ENCODE measurements at regions not wholly inside any gene's neighbourhood (a gene's known extent, or its start where the extent isn't known, plus 50 kb on each side); places are given as distances from the start of the nearest gene placed in this dataset.

DNA sequence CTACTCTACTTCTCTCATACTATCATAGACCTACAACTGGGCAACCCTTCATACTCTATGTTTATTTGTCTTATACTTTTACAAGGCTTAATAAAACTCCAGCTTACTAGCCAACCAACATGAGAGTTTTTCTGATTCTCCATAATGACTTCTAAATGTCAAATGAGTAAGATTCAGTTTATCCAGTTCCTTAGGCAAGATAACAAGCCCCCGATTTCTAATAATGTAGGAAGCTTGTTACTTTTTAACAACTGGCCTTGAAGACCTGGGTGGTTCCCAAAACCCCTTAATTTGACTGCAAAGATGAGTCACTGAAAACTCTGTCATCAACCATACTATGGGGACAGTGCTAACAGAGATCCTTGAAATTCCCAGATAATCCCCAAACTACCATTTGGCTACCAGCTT lies 294.6 kb upstream of the ACTBL2 start:
- Mint-ChIP-seq H3K4me1 (peaks cover 7% of the 10 kb centered on the region), H3K4me3 (no peak overlapping the region), H3K36me3 (no peaks in the 10 kb centered on the region), H3K9me3 (no peaks in the 10 kb centered on the region), H3K27ac (no peak overlapping the region), H3K27me3 (ENCODE audit: insufficient read depth, low read depth) (peaks cover 2% of the 10 kb centered on the region)
- Histone ChIP-seq H3K9ac (no peak overlapping the region), H3K4me2 (no peak overlapping the region), H3K36me3 (no peaks in the 10 kb centered on the region), H3K79me2 (ENCODE audit: low read depth) (no peaks in the 10 kb centered on the region), H3K4me1 (no peaks in the 10 kb centered on the region), H3K9me3 (ENCODE audit: low read depth) (no peaks in the 10 kb centered on the region), H4K20me1 (ENCODE audit: low read depth) (no peaks in the 10 kb centered on the region), H3K27ac (no peak overlapping the region), H3F3A (ENCODE audit: low read depth) (no peaks in the 10 kb centered on the region), H3K4me3 (no peak overlapping the region), H2AFZ (replicated peaks) (no peak overlapping the region), H3K27me3 (no peaks in the 10 kb centered on the region)
- no peak for DNase-seq (ENCODE audit: low spot score)
- TF ChIP-seq, protein P1, sequence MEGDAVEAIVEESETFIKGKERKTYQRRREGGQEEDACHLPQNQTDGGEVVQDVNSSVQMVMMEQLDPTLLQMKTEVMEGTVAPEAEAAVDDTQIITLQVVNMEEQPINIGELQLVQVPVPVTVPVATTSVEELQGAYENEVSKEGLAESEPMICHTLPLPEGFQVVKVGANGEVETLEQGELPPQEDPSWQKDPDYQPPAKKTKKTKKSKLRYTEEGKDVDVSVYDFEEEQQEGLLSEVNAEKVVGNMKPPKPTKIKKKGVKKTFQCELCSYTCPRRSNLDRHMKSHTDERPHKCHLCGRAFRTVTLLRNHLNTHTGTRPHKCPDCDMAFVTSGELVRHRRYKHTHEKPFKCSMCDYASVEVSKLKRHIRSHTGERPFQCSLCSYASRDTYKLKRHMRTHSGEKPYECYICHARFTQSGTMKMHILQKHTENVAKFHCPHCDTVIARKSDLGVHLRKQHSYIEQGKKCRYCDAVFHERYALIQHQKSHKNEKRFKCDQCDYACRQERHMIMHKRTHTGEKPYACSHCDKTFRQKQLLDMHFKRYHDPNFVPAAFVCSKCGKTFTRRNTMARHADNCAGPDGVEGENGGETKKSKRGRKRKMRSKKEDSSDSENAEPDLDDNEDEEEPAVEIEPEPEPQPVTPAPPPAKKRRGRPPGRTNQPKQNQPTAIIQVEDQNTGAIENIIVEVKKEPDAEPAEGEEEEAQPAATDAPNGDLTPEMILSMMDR (IDR thresholded peaks at IDR 0.05), result no peak

DNA sequence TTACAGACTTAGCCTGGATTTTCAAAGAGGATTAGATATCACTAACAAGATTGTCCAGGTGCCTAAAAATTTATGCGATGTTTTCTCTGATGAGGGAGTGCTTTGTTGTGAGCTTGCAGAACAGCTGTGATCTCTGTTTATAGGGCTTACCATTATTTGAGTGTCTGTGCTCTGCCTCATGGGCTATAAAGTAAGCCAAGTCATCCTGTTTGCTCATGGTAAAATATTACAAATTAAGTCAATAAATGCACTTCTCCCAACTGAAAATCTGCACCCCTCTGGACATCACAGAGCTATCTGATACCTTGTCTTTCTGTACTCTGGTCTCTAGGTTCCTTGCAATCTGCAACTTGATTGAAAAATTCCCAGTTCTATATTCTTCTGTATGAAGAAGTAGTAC lies 293.4 kb upstream of the ACTBL2 start:
- Histone ChIP-seq H4K20me1 (ENCODE audit: low read depth) (no peaks in the 10 kb centered on the region), H3K4me3 (no peak overlapping the region), H3K9me3 (ENCODE audit: low read depth) (no peaks in the 10 kb centered on the region), H3K9ac (no peak overlapping the region), H3K27ac (no peak overlapping the region), H3K27me3 (no peaks in the 10 kb centered on the region), H3K79me2 (ENCODE audit: low read depth) (no peaks in the 10 kb centered on the region), H3K36me3 (no peaks in the 10 kb centered on the region), H2AFZ (replicated peaks) (no peak overlapping the region), H3F3A (ENCODE audit: low read depth) (no peaks in the 10 kb centered on the region), H3K4me1 (no peaks in the 10 kb centered on the region), H3K4me2 (no peak overlapping the region)
- no peaks in the 10 kb centered on the region for H3K36me3 Mint-ChIP-seq
- peaks cover 2% of the 10 kb centered on the region for H3K27me3 Mint-ChIP-seq (ENCODE audit: insufficient read depth, low read depth)
- H3K4me1 Mint-ChIP-seq, result peaks cover 7% of the 10 kb centered on the region
- H3K9me3 Mint-ChIP-seq, result no peaks in the 10 kb centered on the region
- no peak overlapping the region for H3K27ac Mint-ChIP-seq
- no peak for TF ChIP-seq EZH2 (IDR thresholded peaks at IDR 0.05)
- TF ChIP-seq EZH2phosphoT487 (IDR thresholded peaks at IDR 0.05), result no peak
- TF ChIP-seq, protein P1 (IDR thresholded peaks at IDR 0.05), result no peak
- no peak overlapping the region for H3K4me3 Mint-ChIP-seq
- DNase-seq (ENCODE audit: low spot score), result no peak

DNA sequence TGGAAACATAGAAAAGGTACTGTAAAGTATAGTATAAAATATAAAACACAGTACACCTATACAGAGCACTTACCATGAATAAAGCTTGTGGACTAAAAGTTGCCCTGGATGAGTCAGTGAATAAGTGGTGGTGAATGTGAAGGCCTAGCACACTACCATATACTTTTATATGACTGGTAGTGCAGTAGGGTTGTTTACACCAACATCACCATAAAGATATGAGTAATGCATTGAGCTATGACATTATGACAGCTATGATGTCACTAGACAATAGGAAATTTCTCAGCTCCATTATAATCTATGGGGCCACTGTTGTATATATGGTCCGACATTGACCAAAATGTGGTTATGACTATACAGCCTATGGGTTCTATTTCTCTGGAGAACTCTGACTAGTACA lies 291.8 kb upstream of the ACTBL2 start:
- Histone ChIP-seq H3K4me3 (no peak overlapping the region), H3K4me1 (no peaks in the 10 kb centered on the region), H3F3A (ENCODE audit: low read depth) (no peaks in the 10 kb centered on the region), H2AFZ (replicated peaks) (no peak overlapping the region), H4K20me1 (ENCODE audit: low read depth) (no peaks in the 10 kb centered on the region), H3K79me2 (ENCODE audit: low read depth) (no peaks in the 10 kb centered on the region), H3K27me3 (no peaks in the 10 kb centered on the region), H3K36me3 (no peaks in the 10 kb centered on the region), H3K9ac (no peak overlapping the region), H3K9me3 (ENCODE audit: low read depth) (no peaks in the 10 kb centered on the region), H3K4me2 (no peak overlapping the region), H3K27ac (no peak overlapping the region)
- no peak for DNase-seq (ENCODE audit: low spot score)
- H3K9me3 Mint-ChIP-seq, result no peaks in the 10 kb centered on the region
- H3K27ac Mint-ChIP-seq, result no peak overlapping the region
- no peak overlapping the region for H3K4me3 Mint-ChIP-seq
- H3K36me3 Mint-ChIP-seq, result no peaks in the 10 kb centered on the region
- no peaks in the 10 kb centered on the region for H3K27me3 Mint-ChIP-seq (ENCODE audit: insufficient read depth, low read depth)
- TF ChIP-seq EZH2 (IDR thresholded peaks at IDR 0.05), result no peak
- TF ChIP-seq, protein P1 (IDR thresholded peaks at IDR 0.05), result no peak
- TF ChIP-seq EZH2phosphoT487 (IDR thresholded peaks at IDR 0.05), result no peak
- H3K4me1 Mint-ChIP-seq, result peaks cover 7% of the 10 kb centered on the region

- no peak for TF ChIP-seq EZH2 (IDR thresholded peaks at IDR 0.05)
- TF ChIP-seq, protein P1 (IDR thresholded peaks at IDR 0.05), result no peak
- TF ChIP-seq EZH2phosphoT487 (IDR thresholded peaks at IDR 0.05), result no peak
- H2AFZ ChIP-seq (replicated peaks), result no peak overlapping the region
- Mint-ChIP-seq H3K36me3 (no peaks in the 10 kb centered on the region), H3K4me3 (no peak overlapping the region), H3K27me3 (ENCODE audit: insufficient read depth, low read depth) (no peaks in the 10 kb centered on the region), H3K4me1 (peaks cover 7% of the 10 kb centered on the region), H3K27ac (no peak overlapping the region), H3K9me3 (no peaks in the 10 kb centered on the region)
- H3K9me3 ChIP-seq (ENCODE audit: low read depth), result no peaks in the 10 kb centered on the region
- no peaks in the 10 kb centered on the region for H3K79me2 ChIP-seq (ENCODE audit: low read depth)
- H3K4me1 ChIP-seq, result no peaks in the 10 kb centered on the region
- no peak overlapping the region for H3K27ac ChIP-seq
- DNase-seq (ENCODE audit: low spot score), result no peak
- H3K36me3 ChIP-seq, result no peaks in the 10 kb centered on the region
- no peaks in the 10 kb centered on the region for H3K27me3 ChIP-seq
- H3K9ac ChIP-seq, result no peak overlapping the region
- H3K4me3 ChIP-seq, result no peak overlapping the region
- H3F3A ChIP-seq (ENCODE audit: low read depth), result no peaks in the 10 kb centered on the region
- no peak overlapping the region for H3K4me2 ChIP-seq
- H4K20me1 ChIP-seq (ENCODE audit: low read depth), result no peaks in the 10 kb centered on the region
Measured at GRCh38 chr5:57772512-57772911, 289.9 kb upstream of the ACTBL2 start.
